ENCODE measurements at regions not wholly inside any gene's neighbourhood (a gene's known extent, or its start where the extent isn't known, plus 50 kb on each side); places are given as distances from the start of the nearest gene placed in this dataset.

DNA sequence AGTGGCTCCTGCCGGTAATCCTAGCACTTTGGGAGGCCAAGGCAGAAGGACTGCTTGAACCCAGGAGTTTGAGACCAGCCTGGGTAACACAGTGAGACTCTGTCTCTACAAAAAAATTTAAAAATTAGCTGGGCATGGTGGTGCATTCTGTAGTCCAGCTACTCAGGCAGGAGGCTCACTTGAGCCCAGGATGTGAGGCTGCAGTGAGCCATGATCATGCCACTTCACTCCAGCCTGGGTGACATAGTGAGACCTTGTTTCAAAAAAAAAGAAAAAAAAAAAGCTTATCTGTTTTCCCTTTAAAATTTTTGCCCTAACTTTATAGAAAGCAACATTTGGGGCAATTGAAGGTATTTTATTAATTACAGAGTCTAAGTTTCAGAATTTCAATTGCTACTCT lies 486.0 kb downstream of the BCAT1 start:
- no peak for DNase-seq

DNA sequence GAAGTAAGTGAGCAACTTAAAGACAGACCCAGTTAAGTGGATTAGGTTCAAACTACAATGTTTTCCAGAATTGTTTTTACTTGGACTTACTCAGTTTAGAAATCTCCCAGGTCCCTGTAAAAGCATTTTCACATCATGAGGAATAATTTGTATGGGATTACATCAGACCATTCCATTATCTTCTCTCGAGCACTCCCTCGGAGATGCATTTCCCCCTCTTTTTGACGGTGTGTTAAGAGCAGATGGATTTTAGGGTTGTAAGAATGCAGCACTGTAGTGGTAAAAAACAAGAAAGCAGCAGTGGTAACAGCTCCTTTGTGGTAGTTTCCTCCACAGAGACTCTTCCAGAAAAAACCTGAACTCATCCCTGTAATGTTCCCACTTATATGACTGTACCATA lies 488.4 kb downstream of the BCAT1 start:
- DNase-seq: no peak

DNA sequence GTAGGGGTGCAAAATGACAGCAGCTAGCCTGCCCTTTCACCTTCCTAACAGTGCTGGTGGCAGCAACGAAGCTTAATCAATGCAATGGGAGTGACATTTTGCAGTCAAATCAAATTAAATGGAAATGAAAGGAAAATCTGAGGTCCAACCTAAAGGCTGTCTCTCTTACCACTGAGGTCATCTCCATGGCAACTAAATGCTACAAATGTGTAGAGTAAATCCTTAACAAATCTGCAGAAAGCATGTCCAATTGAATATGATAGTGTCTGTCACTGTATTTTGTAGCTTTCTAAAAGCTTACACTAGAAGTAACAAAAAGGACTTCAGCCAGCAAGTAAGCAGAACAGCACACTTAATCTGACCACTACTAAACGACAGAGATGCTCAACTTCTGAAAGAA lies 488.8 kb downstream of the BCAT1 start:
- no peak for DNase-seq

DNA sequence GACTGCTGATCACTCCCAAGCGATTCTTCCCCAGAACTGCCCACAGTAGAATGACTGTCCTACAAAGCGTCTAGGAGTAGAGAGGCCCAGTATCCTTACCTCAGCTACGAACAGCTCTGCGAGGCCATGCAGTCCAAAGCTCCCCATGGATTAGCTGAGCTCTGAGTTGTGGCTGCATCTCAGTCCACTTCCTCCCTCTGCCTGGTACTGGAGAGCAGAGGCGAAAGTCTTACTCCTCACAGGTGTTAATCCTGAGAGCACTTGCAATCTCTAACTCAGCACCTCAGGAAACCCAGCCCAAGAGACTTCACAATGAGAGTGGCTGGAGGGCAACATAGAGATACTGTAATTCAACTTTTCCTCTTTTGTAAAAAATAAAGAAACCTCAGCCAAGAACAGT lies 493.1 kb downstream of the BCAT1 start:
- DNase-seq: no peak

GRCh38 chr12:24447678-24448077 lies 498.2 kb upstream of the SOX5 start:
- DNase-seq: no peak

- DNase-seq: no peak
Observed at GRCh38 chr12:24446287-24446686, 496.8 kb upstream of the SOX5 start.

GRCh38 chr12:24444634-24445033 lies 495.2 kb upstream of the SOX5 start:
- DNase-seq: no peak

DNA sequence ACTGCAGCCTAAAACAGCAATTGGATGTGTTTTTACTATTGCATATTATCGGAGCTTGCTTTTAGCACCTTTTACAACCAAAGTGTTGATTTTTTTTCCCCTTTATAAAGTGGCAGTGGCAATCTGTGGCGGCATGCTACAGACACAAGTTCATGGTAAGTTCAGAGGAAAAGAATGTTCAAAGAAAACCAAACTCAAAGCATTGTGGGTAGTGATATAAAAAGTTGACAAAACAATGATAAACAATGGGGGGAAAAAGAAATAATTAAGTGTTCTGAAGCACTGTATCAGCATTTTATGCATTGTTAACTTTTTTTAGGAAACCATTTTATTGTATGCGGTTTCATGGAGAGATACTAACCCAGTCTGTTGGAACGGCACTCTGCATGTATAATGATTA lies 492.0 kb upstream of the SOX5 start:
- no peak for DNase-seq

DNA sequence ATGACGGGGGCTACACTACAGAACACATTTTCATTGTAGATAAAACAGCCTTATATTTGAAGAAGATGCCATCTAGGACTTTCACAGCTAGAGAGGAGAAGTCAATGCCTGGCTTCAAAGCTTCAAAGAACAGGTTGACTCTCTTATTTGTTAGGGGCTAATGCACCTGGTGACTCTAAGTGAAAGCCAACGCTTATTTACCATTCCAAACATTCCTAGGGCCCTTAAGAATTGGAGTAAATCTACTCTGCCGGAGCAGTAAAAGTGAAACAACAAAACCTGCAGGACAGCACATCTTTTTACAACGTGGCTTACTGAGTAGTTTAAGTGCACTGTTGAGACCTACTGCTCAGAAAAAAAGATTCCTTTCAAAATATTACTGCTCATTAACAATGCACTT lies 487.2 kb upstream of the SOX5 start:
- no peak for DNase-seq

GRCh38 chr12:24431872-24432271 lies 482.4 kb upstream of the SOX5 start:
- DNase-seq: no peak

GRCh38 chr12:24427776-24428175 lies 478.3 kb upstream of the SOX5 start:
- no peak for DNase-seq

GRCh38 chr12:24425601-24425970 lies 476.1 kb upstream of the SOX5 start:
- DNase-seq: no peak

DNA sequence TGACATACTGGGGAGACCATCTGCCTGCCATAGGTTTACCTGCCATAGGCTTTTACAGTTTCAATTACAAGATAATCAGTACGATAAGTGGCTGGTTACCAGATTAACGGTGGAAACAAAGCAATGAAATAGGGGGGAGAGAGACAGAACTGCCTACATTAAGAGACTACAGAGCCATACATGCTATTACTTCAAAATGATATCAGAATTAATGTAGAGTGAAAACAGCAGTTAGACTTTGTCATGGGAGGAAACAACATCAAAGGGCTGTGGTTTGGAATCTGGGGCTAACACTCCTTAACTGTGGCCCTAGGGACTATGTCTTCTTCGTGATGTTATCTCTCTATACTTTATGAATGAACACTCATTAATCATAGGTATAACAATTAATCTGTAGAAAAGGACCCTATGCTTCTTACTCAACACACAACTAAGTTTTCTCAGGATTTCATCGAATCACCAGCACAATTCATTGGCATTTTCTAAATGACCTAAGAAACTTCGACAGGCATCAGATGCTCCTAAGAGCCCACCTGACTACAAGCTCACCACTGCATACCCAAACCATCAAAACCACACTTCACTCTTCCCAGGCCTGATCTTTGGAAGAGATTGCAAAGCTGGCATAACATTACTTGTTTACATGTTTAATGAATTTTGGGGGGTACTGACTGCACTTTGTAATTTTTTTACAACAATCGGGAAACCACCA lies 475.6 kb upstream of the SOX5 start:
- DNase-seq: no peak

DNA sequence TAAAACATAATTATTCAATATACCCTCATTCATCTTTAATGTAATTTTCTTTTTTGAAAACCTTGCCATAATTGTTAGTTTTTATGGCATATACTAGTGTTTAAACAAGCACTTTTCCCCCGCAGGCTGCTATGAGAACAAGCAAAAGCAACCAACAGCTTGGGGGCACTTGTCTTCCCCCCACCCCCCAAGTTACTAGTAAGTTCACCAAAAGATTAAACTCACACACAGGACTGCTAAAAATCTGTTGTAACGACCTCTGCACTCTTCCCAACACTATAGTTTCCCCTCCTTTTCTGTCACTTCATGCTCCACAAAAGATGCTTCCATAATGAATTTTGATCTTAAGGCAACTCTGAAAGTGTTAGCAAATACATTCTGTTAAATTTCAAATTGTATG lies 474.9 kb upstream of the SOX5 start:
- no peak for DNase-seq

GRCh38 chr12:24423611-24424010 lies 474.1 kb upstream of the SOX5 start:
- DNase-seq: no peak

DNA sequence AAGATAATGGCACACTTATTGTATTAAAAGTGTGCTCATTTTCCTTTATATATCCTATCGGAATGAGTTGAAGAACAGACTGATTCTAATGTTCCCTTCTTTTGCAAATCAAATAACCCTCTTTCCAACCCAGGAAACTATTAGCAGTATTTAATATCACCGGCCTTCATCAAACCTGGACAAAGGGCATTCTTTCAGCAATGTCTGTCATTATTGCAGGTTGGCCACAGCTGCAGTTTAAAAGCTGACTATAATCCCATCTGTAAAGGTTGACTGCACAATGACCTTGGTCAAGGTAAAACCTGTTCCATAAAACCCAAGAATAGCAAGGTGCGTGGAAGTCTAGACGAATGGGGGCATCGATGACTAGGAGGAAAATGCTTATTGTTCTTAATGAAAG lies 472.3 kb upstream of the SOX5 start:
- no peak for DNase-seq

DNA sequence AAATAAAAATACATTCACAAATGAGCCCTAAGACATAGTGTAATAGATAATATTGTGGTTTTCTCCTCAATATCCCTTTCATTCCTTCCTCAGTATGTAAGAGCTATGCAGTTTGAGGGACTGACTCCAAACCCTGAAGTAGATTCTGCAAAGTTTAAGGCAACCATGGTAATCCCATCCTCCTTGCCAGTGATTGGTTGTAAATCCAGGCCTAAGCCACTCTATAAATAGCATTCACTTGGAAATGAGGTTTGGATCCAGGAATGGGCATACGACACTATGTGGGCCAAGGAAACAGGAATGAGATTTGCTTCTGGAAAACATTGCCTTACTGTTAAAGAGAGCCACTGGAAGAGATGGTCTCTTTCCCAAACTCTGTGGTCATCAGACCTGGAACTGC lies 468.7 kb upstream of the SOX5 start:
- no peak for DNase-seq

GRCh38 chr12:24416423-24417109 lies 467.1 kb upstream of the SOX5 start:
- DNase-seq: no peak

- DNase-seq: no peak
Observed at GRCh38 chr12:24415934-24416333, 466.5 kb upstream of the SOX5 start.

- no peak for DNase-seq
Observed at GRCh38 chr12:24414480-24414879, 465.0 kb upstream of the SOX5 start.

GRCh38 chr12:24411948-24412347 lies 462.5 kb upstream of the SOX5 start:
- no peak for DNase-seq

DNA sequence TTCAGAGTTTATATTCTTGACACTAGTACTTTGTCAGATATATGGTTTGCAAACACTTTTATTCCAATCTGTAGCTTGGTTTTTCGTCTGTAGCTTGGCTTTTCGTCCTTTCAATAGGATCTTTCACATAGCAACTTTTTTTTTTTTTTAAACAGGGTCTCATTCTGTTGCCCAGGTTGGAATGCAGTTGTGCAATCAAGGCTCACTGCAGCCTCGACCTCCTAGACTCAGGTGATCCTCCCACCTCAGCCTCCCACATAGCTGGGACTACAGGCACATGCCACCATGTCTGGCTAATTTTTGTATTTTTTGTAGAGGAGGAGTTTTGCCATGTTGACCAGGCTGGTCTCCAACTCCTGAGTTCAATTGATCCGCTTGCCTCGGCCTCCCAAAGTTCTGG lies 460.4 kb upstream of the SOX5 start:
- DNase-seq: no peak

DNA sequence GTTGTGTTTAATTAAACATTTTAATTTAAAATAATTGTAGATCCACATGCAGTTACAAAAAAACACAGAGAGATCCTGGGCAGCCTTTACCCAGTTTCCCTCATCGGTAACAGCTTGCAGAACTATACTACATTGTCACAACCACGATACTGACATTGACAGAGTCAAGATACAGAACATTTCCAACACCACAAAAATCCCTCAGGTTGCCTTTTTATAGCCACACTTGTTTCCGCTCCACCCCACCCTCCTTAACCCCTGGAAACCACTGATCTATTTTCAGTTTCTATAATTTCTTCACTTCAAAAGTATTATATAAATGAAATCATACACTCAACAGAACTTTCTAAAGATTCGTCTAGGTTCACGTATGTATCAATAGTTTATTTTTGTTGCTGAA lies 458.8 kb upstream of the SOX5 start:
- no peak for DNase-seq

- no peak for DNase-seq
Observed at GRCh38 chr12:24407884-24408283, 458.4 kb upstream of the SOX5 start.
